Neural progenitor cell (in vitro differentiated cells): ENCODE measurements at regions not wholly inside any gene's neighbourhood (a gene's known extent, or its start where the extent isn't known, plus 50 kb on each side); places are given as distances from the start of the nearest gene placed in this dataset.

ENCODE experiments used
- CTCF ChIP-seq: fragments of 200-600 bp; sonication (generic); IDR thresholded peaks from 2 replicates; pipeline ENCODE4 v1.5.1; 2017; ENCODE audit warnings: antibody characterized with exemption, mild to moderate bottlenecking
- EZH2phosphoT487 ChIP-seq: fragments of 200-600 bp; sonication (generic); IDR thresholded peaks from 2 replicates; pipeline ENCODE4 v1.6.1; 2017; ENCODE audit warnings: antibody characterized with exemption

GRCh38 chr5:120252839-120253238 lies 211.3 kb upstream of the PRR16 start:
- no peak for TF ChIP-seq CTCF
- TF ChIP-seq EZH2phosphoT487, result no peak
